SU-DHL-6 (cell line): ENCODE measurements at regions not wholly inside any gene's neighbourhood (a gene's known extent, or its start where the extent isn't known, plus 50 kb on each side); places are given as distances from the start of the nearest gene placed in this dataset.

Source experiments
- CTCF ChIP-seq: fragments of 200-600 bp; sonication (generic); IDR thresholded peaks from one replicate; pipeline ENCODE4 v1.5.1; 2017; ENCODE audit warnings: antibody characterized with exemption, mild to moderate bottlenecking, low read length, moderate library complexity; ENCODE audit not compliant: insufficient read depth, poor library complexity, severe bottlenecking
- EZH2phosphoT487 ChIP-seq: fragments of 200-600 bp; sonication (generic), shearing (Covaris generic); conservative IDR thresholded peaks from 2 replicates; pipeline ENCODE4 v1.6.1; 2018; ENCODE audit warnings: mild to moderate bottlenecking, antibody characterized with exemption, low read length, moderate library complexity, mixed read lengths

GRCh38 chr2:428591-428990 lies 140.7 kb upstream of the ALKAL2 start:
- TF ChIP-seq CTCF (no peak), EZH2phosphoT487 (no peak)
